Keratinocyte (primary cell): ENCODE measurements at regions not wholly inside any gene's neighbourhood (a gene's known extent, or its start where the extent isn't known, plus 50 kb on each side); places are given as distances from the start of the nearest gene placed in this dataset.

Source experiments
- CTCF ChIP-seq, 3 experiments: IDR thresholded peaks in 1 of 3; conservative IDR thresholded peaks in 1 of 3; optimal IDR thresholded peaks in 1 of 3; 2 replicates in 2 of 3; 3 replicates in 1 of 3; pipeline versions ENCODE3 to v1.5.1; 2011; ENCODE audit warnings: low read length in 3 of 3, mild to moderate bottlenecking in 3 of 3, moderate library complexity in 2 of 3, control low read depth in 1 of 3, inconsistent platforms in 1 of 3; ENCODE audit not compliant: insufficient read depth in 2 of 3; ENCODE audit errors: extremely low read depth in 1 of 3
- EZH2 ChIP-seq: IDR thresholded peaks from one replicate; pipeline ENCODE4 v1.6.1; 2012; ENCODE audit warnings: inconsistent platforms, mild to moderate bottlenecking, low read length, moderate library complexity

GRCh38 chr7:28882869-28883470 is 75.2 kb downstream of the TRIL start:
- TF ChIP-seq CTCF (optimal IDR thresholded peaks at IDR 0.05 in 1 of 3, IDR thresholded peaks at IDR 0.05 in 1 of 3, conservative IDR thresholded peaks at IDR 0.05 in 1 of 3; ENCODE audit: extremely low read depth in 1 of 3, insufficient read depth in 2 of 3, low read length in 3 of 3) (no peak), EZH2 (no peak)
